ENCODE measurements at regions not wholly inside any gene's neighbourhood (a gene's known extent, or its start where the extent isn't known, plus 50 kb on each side); places are given as distances from the start of the nearest gene placed in this dataset.

- no peak for TF ChIP-seq REST (IDR thresholded peaks at IDR 0.05; ENCODE audit: low read depth)
- no peak for TF ChIP-seq EP300 (IDR thresholded peaks at IDR 0.05; ENCODE audit: borderline replicate concordance)
- TF ChIP-seq USF1 (IDR thresholded peaks at IDR 0.05): no peak
- no peak for TF ChIP-seq CEBPB (IDR thresholded peaks at IDR 0.05)
- no peak for TF ChIP-seq CREB1 (IDR thresholded peaks at IDR 0.05; ENCODE audit: low read depth)
- no peak for TF ChIP-seq MAX (IDR thresholded peaks at IDR 0.05)
- TF ChIP-seq RAD21 (IDR thresholded peaks at IDR 0.05; ENCODE audit: low read depth): no peak
- TF ChIP-seq EGR1 (IDR thresholded peaks at IDR 0.05): no peak
Measured at GRCh38 chr10:80900661-80901060, 363.0 kb downstream of the SH2D4B start.

Data from Ishikawa (cell line).